HG02981 (cell line): ENCODE measurements at regions not wholly inside any gene's neighbourhood (a gene's known extent, or its start where the extent isn't known, plus 50 kb on each side); places are given as distances from the start of the nearest gene placed in this dataset.
"Not testable (repeated sequence)": the region's sequence is repeated elsewhere in the genome, so short reads cannot be mapped to it uniquely, and the experiment has no call there.

Source experiments
- ATAC-seq: cut with Tn5 transposase; IDR thresholded peaks from one replicate; pipeline ENCODE4 v1.9.1; 2021; ENCODE audit warnings: mild to moderate bottlenecking, moderate library complexity; ENCODE audit not compliant: unreplicated experiment

GRCh38 chr12:76292891-76293290 is 55.3 kb downstream of the BBS10 start:
- not testable (repeated sequence) for ATAC-seq

- not testable (repeated sequence) for ATAC-seq
Measured at GRCh38 chr12:76292305-76292704, 55.9 kb downstream of the BBS10 start.

- ATAC-seq: no peak
Measured at GRCh38 chr12:76290963-76291859, 57.0 kb downstream of the BBS10 start.

GRCh38 chr12:76288218-76288617 is 60.0 kb downstream of the BBS10 start:
- ATAC-seq: no peak

- no peak for ATAC-seq
Measured at GRCh38 chr12:76284816-76285750, 63.1 kb downstream of the BBS10 start.

GRCh38 chr12:76282744-76283143 is 65.5 kb downstream of the BBS10 start:
- no peak for ATAC-seq

- no peak for ATAC-seq
Measured at GRCh38 chr12:76277480-76277879, 70.7 kb downstream of the BBS10 start.

GRCh38 chr12:76276499-76277151 is 71.6 kb downstream of the BBS10 start:
- no peak for ATAC-seq

- ATAC-seq: no peak
Measured at GRCh38 chr12:76275511-76276093, 72.6 kb downstream of the BBS10 start.

GRCh38 chr12:76274420-76275083 is 73.7 kb downstream of the BBS10 start:
- ATAC-seq: no peak

GRCh38 chr12:76272287-76272686 is 75.9 kb downstream of the BBS10 start:
- ATAC-seq: no peak

- ATAC-seq: no peak
Measured at GRCh38 chr12:76270657-76271358, 77.4 kb downstream of the BBS10 start.

GRCh38 chr12:76268267-76268666 is 79.9 kb downstream of the BBS10 start:
- no peak for ATAC-seq

GRCh38 chr12:76266797-76267196 is 81.4 kb downstream of the BBS10 start:
- no peak for ATAC-seq

GRCh38 chr12:76265424-76266180 is 82.6 kb downstream of the BBS10 start:
- no peak for ATAC-seq

- ATAC-seq: no peak
Measured at GRCh38 chr12:76264611-76265012, 83.6 kb downstream of the BBS10 start.

- no peak for ATAC-seq
Measured at GRCh38 chr12:76263696-76264095, 84.5 kb downstream of the BBS10 start.

GRCh38 chr12:76260390-76260748 is 87.8 kb downstream of the BBS10 start:
- no peak for ATAC-seq
